K562 (cell line): ENCODE measurements at regions not wholly inside any gene's neighbourhood (a gene's known extent, or its start where the extent isn't known, plus 50 kb on each side); places are given as distances from the start of the nearest gene placed in this dataset.

ENCODE experiments used
- ATAC-seq: fragments of 200-7000 bp; cut with Tn5 transposase; 3 replicates; pipeline ENCODE4 v1.9.1; 2020; ENCODE audit warnings: moderate library complexity
- BruUV-seq: library from RNA; stranded (reverse); fragments of 400-500 nt; replicated peaks from 2 replicates; lab custom pipeline; 2021; lab: Mats Ljungman, UMichigan
- CTCF ChIA-PET: fragments of 300-600 bp; formaldehyde crosslinking; extraction: SDS; loops from one replicate; lab custom pipeline; 2021; ENCODE audit warnings: low intra/inter-chr PET ratio; lab: Yijun Ruan, JAX
- POLR2A ChIA-PET: fragments of 300-600, 350-650 bp; sonication (Branson Sonifier 250); formaldehyde crosslinking; extraction: SDS; loops from one replicate; lab custom pipeline; 2021; ENCODE audit warnings: antibody characterized with exemption, inconsistent platforms; lab: Yijun Ruan, JAX
- DNase-seq, 4 experiments: peaks; one replicate each; pipeline versions ENCODE4 v3.0.0 to v3.0.0-alpha.2; 2011 to 2018; ENCODE audit warnings: low spot score in 3 of 4, mixed read lengths in 3 of 4; ENCODE audit errors: extremely low read depth in 1 of 4
- FAIRE-seq: peaks from 2 replicates; lab custom pipeline; 2011; peaks lifted over from hg19 to GRCh38; lab: Jason Lieb, UNC
- H2AFZ ChIP-seq: 2 replicates; pipeline ENCODE4 v1.6.0; 2011; ENCODE audit warnings: low read depth, low read length, control low read depth, inconsistent platforms
- H3K27ac ChIP-seq: fragments of 200-600 bp; 3 replicates; pipeline ENCODE4 v1.8.0; 2011; ENCODE audit warnings: low read depth, mild to moderate bottlenecking, control low read depth, inconsistent platforms, low read length, moderate library complexity, mixed read lengths; ENCODE audit errors: extremely low read depth
- H3K27me3 ChIP-seq, 2 experiments: fragments of 300-600 bp in 1 of 2; 2 replicates in 1 of 2; 3 replicates in 1 of 2; pipeline versions ENCODE4 v1.6.0 to v1.8.0; 2011; ENCODE audit warnings: inconsistent platforms in 2 of 2, low read length in 2 of 2, mild to moderate bottlenecking in 1 of 2, mixed read lengths in 1 of 2, moderate library complexity in 1 of 2; ENCODE audit not compliant: control insufficient read depth in 2 of 2, insufficient read depth in 2 of 2
- H3K36me3 ChIP-seq: fragments of 300-600 bp; 3 replicates; pipeline ENCODE4 v1.8.0; 2011; ENCODE audit warnings: mild to moderate bottlenecking, low read length, inconsistent platforms; ENCODE audit not compliant: control insufficient read depth, insufficient read depth
- H3K4me1 ChIP-seq, 2 experiments: fragments of 200-600 bp in 1 of 2; replicated peaks in 1 of 2; 2 replicates in 1 of 2; 3 replicates in 1 of 2; pipeline versions ENCODE4 v1.5.1 to v1.8.0; 2011; ENCODE audit warnings: inconsistent platforms in 2 of 2, low read length in 2 of 2, mild to moderate bottlenecking in 1 of 2, mixed read lengths in 1 of 2, moderate library complexity in 1 of 2; ENCODE audit not compliant: control insufficient read depth in 2 of 2, insufficient read depth in 2 of 2
- H3K4me2 ChIP-seq: 2 replicates; pipeline ENCODE4 v1.6.1; 2011; ENCODE audit warnings: low read length, control low read depth, inconsistent platforms, mixed read lengths; ENCODE audit not compliant: insufficient read depth
- H3K4me3 ChIP-seq: fragments of 200-600 bp; sonication (generic), shearing (Covaris generic); 2 replicates; pipeline ENCODE4 v1.5.1; 2016; ENCODE audit warnings: control low read depth, inconsistent platforms
- H3K79me2 ChIP-seq: fragments of 200-600 bp; 3 replicates; pipeline ENCODE4 v1.8.0; 2011; ENCODE audit warnings: low read length, inconsistent platforms; ENCODE audit not compliant: control insufficient read depth, insufficient read depth
- H3K9ac ChIP-seq, 2 experiments: 2 replicates each; pipeline versions ENCODE4 v1.6.0 to v1.6.1; 2011; ENCODE audit warnings: low read depth in 2 of 2, low read length in 2 of 2, control low read depth in 1 of 2, inconsistent platforms in 1 of 2, mild to moderate bottlenecking in 1 of 2, mixed read lengths in 1 of 2; ENCODE audit not compliant: insufficient read depth in 1 of 2
- H3K9me1 ChIP-seq: one replicate; pipeline ENCODE4 v1.6.0; 2011; ENCODE audit warnings: inconsistent platforms, mild to moderate bottlenecking, low read length, moderate library complexity; ENCODE audit not compliant: control insufficient read depth, insufficient read depth
- H3K9me3 ChIP-seq: replicated peaks from 2 replicates; pipeline ENCODE4 v1.5.1; 2011; ENCODE audit warnings: low read depth, low read length, inconsistent platforms; ENCODE audit not compliant: control insufficient read depth, insufficient read depth
- H4K20me1 ChIP-seq: replicated peaks from 2 replicates; pipeline ENCODE4 v1.6.1; 2011; ENCODE audit warnings: low read length, inconsistent platforms, mixed read lengths; ENCODE audit not compliant: control insufficient read depth, insufficient read depth
- CHD7 ChIP-seq: fragments of 200-600 bp; sonication (generic); IDR thresholded peaks from one replicate; pipeline ENCODE4 v1.6.1; 2012; ENCODE audit warnings: mild to moderate bottlenecking, low read depth, low read length, inconsistent platforms
- CREM ChIP-seq: IDR thresholded peaks from 2 replicates; pipeline ENCODE4 v1.6.1; 2014; ENCODE audit warnings: antibody characterized with exemption, low read depth
- NFIX ChIP-seq: fragments of 250-450 bp; sonication (Bioruptor Pico); IDR thresholded peaks from 2 replicates; pipeline ENCODE4 v1.4.0; 2020; ENCODE audit warnings: low read depth, mild to moderate bottlenecking, moderate library complexity
- TCF7 ChIP-seq: sonication (generic); IDR thresholded peaks from 2 replicates; pipeline ENCODE4 v1.6.1; 2016; ENCODE audit warnings: antibody characterized with exemption, borderline replicate concordance
- TRIM28 ChIP-seq: fragments of 450-650 bp; IDR thresholded peaks from 2 replicates; pipeline ENCODE4 v1.6.1; 2017
- WGBS: fragments of 100-300 bp; shearing (Covaris generic); methylation state at CpG from one replicate; pipeline ENCODE4 v1.1.6; 2016; ENCODE audit warnings: low coverage, mixed read lengths; ENCODE audit not compliant: insufficient coverage; ENCODE audit errors: missing lambda C conversion rate; 5-methylcytosine and 5-hydroxymethylcytosine counted together
- in situ Hi-C: fragments of 300-500 bp; cut with MboI; formaldehyde crosslinking; loops from 4 replicates; pipeline ENCODE4 v1.15.0; 2018; ENCODE audit warnings: inconsistent platforms, mixed read lengths
- intact Hi-C: fragments of 100-400 bp; cut with micrococcal nuclease; formaldehyde crosslinking; loops from 2 replicates; pipeline ENCODE4 v1.14.2; 2022

GRCh38 chr3:177441813-177442646 lies 244.7 kb upstream of the TBL1XR1 start:
- H4K20me1 ChIP-seq = no peaks in the 10 kb centered on the region
- POLR2A ChIA-PET = interaction anchor here (0.6 kb wide), 1 partner anchor 13 kb away, joined by 3 read pairs; no protein-coding TSS in a partner anchor
- H3K36me3 ChIP-seq = no peaks in the 10 kb centered on the region
- FAIRE-seq = peak; percentile 11
- H3K9ac ChIP-seq = no peak overlapping the region
- intact Hi-C loops = no loop called here
- no peak overlapping the region for H3K27ac ChIP-seq
- 53% methylated on average over 12 of the region's 12 CpGs for WGBS
- no peaks in the 10 kb centered on the region for H3K79me2 ChIP-seq
- CTCF ChIA-PET = no interaction called here
- no peaks in the 10 kb centered on the region for H3K27me3 ChIP-seq
- no peak for DNase-seq
- in situ Hi-C loops = no loop called here
- H2AFZ ChIP-seq = no peak overlapping the region; the same call in 1 of the 2 replicates
- TF ChIP-seq NFIX (CRISPR knock-in tag) (no peak), CHD7 (no peak), TRIM28 (no peak), TCF7 (no peak), CREM (no peak)
- TF ChIP-seq, all 486 proteins: peak for 0
- H3K9me3 ChIP-seq = no peaks in the 10 kb centered on the region
- H3K4me2 ChIP-seq = no peak overlapping the region
- no peaks in the 10 kb centered on the region for H3K9me1 ChIP-seq
- H3K4me1 ChIP-seq = peaks cover 0 to 4% of the 10 kb centered on the region in 2 experiments; a peak in 1 of 5 replicates
- ATAC-seq = no peak
- no TSS peak for BruUV-seq
- no peak overlapping the region for H3K4me3 ChIP-seq
